ENCODE measurements at regions not wholly inside any gene's neighbourhood (a gene's known extent, or its start where the extent isn't known, plus 50 kb on each side); places are given as distances from the start of the nearest gene placed in this dataset.

DNA sequence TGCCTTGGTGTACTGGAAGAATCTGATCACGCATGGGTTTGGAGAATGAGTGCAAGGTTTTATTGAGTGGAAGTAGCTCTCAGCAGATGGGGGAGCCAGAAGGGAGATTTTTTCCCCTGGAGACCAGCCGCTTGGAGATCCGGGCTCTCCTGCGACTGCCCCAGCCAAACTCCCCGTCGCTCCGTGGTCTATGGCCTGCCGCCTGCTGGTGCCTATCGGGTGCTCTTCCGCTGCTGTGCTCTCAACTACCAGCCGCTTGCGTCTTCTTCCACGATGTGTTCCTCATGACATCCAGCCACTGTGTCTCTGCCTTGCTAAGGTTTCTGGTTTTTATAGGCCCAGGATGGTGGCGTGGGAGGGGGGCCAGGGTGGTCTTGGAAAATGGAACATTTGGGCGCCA is 145.6 kb upstream of the UBASH3B start:
- Histone ChIP-seq H3K79me2 (ENCODE audit: insufficient read depth, low read length) (no peaks in the 10 kb centered on the region), H3K4me2 (ENCODE audit: low read length) (no peak overlapping the region), H2AFZ (ENCODE audit: low read depth, low read length) (no peak overlapping the region), H3K9ac (ENCODE audit: low read length) (no peak overlapping the region), H3K4me3 (ENCODE audit: insufficient read depth, low read depth, low read length) (no peak overlapping the region), H3K27me3 (ENCODE audit: insufficient read depth, low read length) (peaks cover 5% of the 10 kb centered on the region), H3K27ac (ENCODE audit: low read depth, low read length) (no peak overlapping the region), H3K4me1 (ENCODE audit: insufficient read depth, low read length) (peaks cover 5% of the 10 kb centered on the region), H4K20me1 (ENCODE audit: insufficient read depth, low read length) (no peaks in the 10 kb centered on the region), H3K9me3 (ENCODE audit: insufficient read depth, low read depth, low read length) (no peaks in the 10 kb centered on the region), H3K36me3 (ENCODE audit: insufficient read depth, low read length) (no peaks in the 10 kb centered on the region)
- H3K36me3 Mint-ChIP-seq (ENCODE audit: low read depth, unreplicated experiment), result no peaks in the 10 kb centered on the region
- no peak overlapping the region for H3K27ac Mint-ChIP-seq (ENCODE audit: unreplicated experiment)
- no peak for DNase-seq (ENCODE audit: low read depth)
- peaks cover 4% of the 10 kb centered on the region for H3K4me1 Mint-ChIP-seq (ENCODE audit: low read depth, unreplicated experiment)
- H3K27me3 Mint-ChIP-seq (ENCODE audit: low read depth, unreplicated experiment), result no peaks in the 10 kb centered on the region
- H3K9me3 Mint-ChIP-seq (ENCODE audit: unreplicated experiment), result no peaks in the 10 kb centered on the region
- no peak for TF ChIP-seq EZH2 (IDR thresholded peaks at IDR 0.05; ENCODE audit: insufficient read depth, low read length)
- TF ChIP-seq, protein P1, sequence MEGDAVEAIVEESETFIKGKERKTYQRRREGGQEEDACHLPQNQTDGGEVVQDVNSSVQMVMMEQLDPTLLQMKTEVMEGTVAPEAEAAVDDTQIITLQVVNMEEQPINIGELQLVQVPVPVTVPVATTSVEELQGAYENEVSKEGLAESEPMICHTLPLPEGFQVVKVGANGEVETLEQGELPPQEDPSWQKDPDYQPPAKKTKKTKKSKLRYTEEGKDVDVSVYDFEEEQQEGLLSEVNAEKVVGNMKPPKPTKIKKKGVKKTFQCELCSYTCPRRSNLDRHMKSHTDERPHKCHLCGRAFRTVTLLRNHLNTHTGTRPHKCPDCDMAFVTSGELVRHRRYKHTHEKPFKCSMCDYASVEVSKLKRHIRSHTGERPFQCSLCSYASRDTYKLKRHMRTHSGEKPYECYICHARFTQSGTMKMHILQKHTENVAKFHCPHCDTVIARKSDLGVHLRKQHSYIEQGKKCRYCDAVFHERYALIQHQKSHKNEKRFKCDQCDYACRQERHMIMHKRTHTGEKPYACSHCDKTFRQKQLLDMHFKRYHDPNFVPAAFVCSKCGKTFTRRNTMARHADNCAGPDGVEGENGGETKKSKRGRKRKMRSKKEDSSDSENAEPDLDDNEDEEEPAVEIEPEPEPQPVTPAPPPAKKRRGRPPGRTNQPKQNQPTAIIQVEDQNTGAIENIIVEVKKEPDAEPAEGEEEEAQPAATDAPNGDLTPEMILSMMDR (IDR thresholded peaks at IDR 0.05; ENCODE audit: insufficient read depth, low read depth, low read length), result no peak
- no peak overlapping the region for H3K4me3 Mint-ChIP-seq (ENCODE audit: unreplicated experiment)
- no peak for FAIRE-seq

DNA sequence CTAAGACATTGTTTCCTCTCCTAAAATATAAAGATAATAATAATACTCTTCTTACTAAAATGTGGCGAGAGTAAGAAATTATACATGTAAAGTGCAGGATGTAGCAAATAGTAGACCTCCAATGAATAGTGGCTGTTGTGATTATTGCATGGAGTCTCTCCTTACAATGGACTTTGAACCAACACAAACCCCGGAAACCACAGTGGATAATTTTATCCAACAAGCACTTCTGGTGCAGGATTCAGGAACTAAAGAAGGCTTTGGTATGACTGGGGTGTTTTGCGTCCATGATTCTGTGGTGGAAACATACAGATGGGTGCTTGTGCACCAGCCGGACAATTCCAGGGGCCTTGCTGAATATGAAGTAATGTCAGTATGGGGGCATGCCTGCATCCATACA is 146.4 kb upstream of the UBASH3B start:
- Mint-ChIP-seq H3K27ac (ENCODE audit: unreplicated experiment) (no peak overlapping the region), H3K4me3 (ENCODE audit: unreplicated experiment) (no peak overlapping the region), H3K36me3 (ENCODE audit: low read depth, unreplicated experiment) (no peaks in the 10 kb centered on the region), H3K4me1 (ENCODE audit: low read depth, unreplicated experiment) (peaks cover 4% of the 10 kb centered on the region), H3K27me3 (ENCODE audit: low read depth, unreplicated experiment) (no peaks in the 10 kb centered on the region), H3K9me3 (ENCODE audit: unreplicated experiment) (no peaks in the 10 kb centered on the region)
- TF ChIP-seq, protein P1 (IDR thresholded peaks at IDR 0.05; ENCODE audit: insufficient read depth, low read depth, low read length), result no peak
- Histone ChIP-seq H3K4me2 (ENCODE audit: low read length) (no peak overlapping the region), H3K4me3 (ENCODE audit: insufficient read depth, low read depth, low read length) (no peak overlapping the region), H3K36me3 (ENCODE audit: insufficient read depth, low read length) (no peaks in the 10 kb centered on the region), H4K20me1 (ENCODE audit: insufficient read depth, low read length) (no peaks in the 10 kb centered on the region), H2AFZ (ENCODE audit: low read depth, low read length) (no peak overlapping the region), H3K4me1 (ENCODE audit: insufficient read depth, low read length) (peaks cover 5% of the 10 kb centered on the region), H3K9me3 (ENCODE audit: insufficient read depth, low read depth, low read length) (no peaks in the 10 kb centered on the region), H3K27me3 (ENCODE audit: insufficient read depth, low read length) (peaks cover 3% of the 10 kb centered on the region), H3K79me2 (ENCODE audit: insufficient read depth, low read length) (no peaks in the 10 kb centered on the region), H3K9ac (ENCODE audit: low read length) (no peak overlapping the region), H3K27ac (ENCODE audit: low read depth, low read length) (no peak overlapping the region)
- FAIRE-seq (no peak), DNase-seq (ENCODE audit: low read depth) (no peak)

DNA sequence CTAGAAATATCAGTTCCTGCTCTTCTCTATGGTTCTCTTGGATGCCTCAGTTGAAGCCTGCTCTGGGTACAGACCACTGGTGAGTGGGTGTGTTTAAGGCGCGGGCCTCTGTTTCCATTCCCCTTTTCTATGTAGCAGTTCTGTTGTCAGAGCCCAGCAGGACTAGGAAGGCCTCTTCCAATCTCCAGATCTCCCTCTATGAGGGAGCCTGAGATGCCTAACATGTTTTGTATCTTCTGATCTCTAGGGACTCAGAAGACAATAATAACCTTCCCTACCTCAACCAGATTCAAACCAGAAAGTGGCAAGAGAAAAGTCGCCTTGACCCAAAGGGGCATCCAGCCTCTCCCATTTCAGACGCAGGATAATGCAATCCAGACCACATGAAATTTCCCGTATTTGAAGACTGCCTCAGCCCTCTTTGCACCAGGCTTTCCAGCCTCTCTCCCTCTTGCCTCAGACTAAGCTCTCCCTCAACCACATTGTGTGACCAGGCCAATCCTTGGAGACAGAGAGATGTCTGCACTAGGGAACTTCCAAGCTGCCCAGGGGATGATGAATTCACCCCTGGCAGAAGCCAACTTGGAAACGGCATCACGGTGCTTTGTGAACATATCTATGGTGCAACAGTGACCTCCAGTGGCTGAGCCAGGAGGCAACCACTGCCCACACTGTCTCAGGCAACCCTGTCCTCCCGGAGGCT is 150.1 kb upstream of the UBASH3B start:
- H4K20me1 ChIP-seq (ENCODE audit: insufficient read depth, low read length), result no peaks in the 10 kb centered on the region
- H3K9me3 ChIP-seq (ENCODE audit: insufficient read depth, low read depth, low read length), result no peaks in the 10 kb centered on the region
- peaks cover 5% of the 10 kb centered on the region for H3K4me1 ChIP-seq (ENCODE audit: insufficient read depth, low read length)
- peak overlapping the region; percentile 15 for H3K9ac ChIP-seq (ENCODE audit: low read length)
- H3K4me3 ChIP-seq (ENCODE audit: insufficient read depth, low read depth, low read length), result no peak overlapping the region
- DNase-seq (ENCODE audit: low read depth) (peak; percentile 88), FAIRE-seq (peak; percentile 99)
- no peaks in the 10 kb centered on the region for H3K9me3 Mint-ChIP-seq (ENCODE audit: unreplicated experiment)
- peaks cover 3% of the 10 kb centered on the region for H3K27me3 Mint-ChIP-seq (ENCODE audit: low read depth, unreplicated experiment)
- no peak for TF ChIP-seq EZH2 (IDR thresholded peaks at IDR 0.05; ENCODE audit: insufficient read depth, low read length)
- TF ChIP-seq, protein P1 (IDR thresholded peaks at IDR 0.05; ENCODE audit: insufficient read depth, low read depth, low read length), result peak; percentile 98
- H3K27me3 ChIP-seq (ENCODE audit: insufficient read depth, low read length), result no peaks in the 10 kb centered on the region
- no peaks in the 10 kb centered on the region for H3K36me3 ChIP-seq (ENCODE audit: insufficient read depth, low read length)
- peak overlapping the region; percentile 8 for H3K27ac ChIP-seq (ENCODE audit: low read depth, low read length)
- no peak overlapping the region for H3K27ac Mint-ChIP-seq (ENCODE audit: unreplicated experiment)
- H2AFZ ChIP-seq (ENCODE audit: low read depth, low read length), result peak overlapping the region; percentile 35
- H3K4me2 ChIP-seq (ENCODE audit: low read length), result peak overlapping the region; percentile 14
- no peaks in the 10 kb centered on the region for H3K36me3 Mint-ChIP-seq (ENCODE audit: low read depth, unreplicated experiment)
- peaks cover 4% of the 10 kb centered on the region for H3K4me1 Mint-ChIP-seq (ENCODE audit: low read depth, unreplicated experiment)
- no peak overlapping the region for H3K4me3 Mint-ChIP-seq (ENCODE audit: unreplicated experiment)
- H3K79me2 ChIP-seq (ENCODE audit: insufficient read depth, low read length), result no peaks in the 10 kb centered on the region

Measured in astrocyte (in vitro differentiated cells and primary cell).